Dermis blood vessel endothelial cell (primary cell): ENCODE measurements at regions not wholly inside any gene's neighbourhood (a gene's known extent, or its start where the extent isn't known, plus 50 kb on each side); places are given as distances from the start of the nearest gene placed in this dataset.
"Not testable (repeated sequence)": the region's sequence is repeated elsewhere in the genome, so short reads cannot be mapped to it uniquely, and the experiment has no call there.

Experiments
- DNase-seq: peaks from one replicate; pipeline ENCODE4 v3.0.0; 2010

DNA sequence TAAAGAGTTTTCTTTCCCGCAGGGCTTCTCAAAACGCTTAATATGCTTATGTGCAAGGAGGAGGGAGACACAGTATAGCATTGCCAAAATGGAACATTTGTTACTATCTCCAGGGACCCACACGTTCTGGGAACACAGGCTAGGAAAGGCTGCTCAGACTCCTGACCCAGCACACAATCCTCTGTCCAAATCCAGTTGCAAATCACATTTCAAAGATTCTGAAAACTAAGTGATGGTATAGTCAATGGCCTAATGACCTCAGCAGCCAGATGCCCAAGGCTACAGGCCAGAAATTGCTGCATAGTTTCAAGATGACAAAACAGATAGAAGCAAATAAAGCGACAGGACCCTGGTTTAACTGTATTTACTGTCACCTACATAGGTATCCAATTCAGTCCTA is 97.0 kb upstream of the GRIP1 start:
- no peak for DNase-seq

DNA sequence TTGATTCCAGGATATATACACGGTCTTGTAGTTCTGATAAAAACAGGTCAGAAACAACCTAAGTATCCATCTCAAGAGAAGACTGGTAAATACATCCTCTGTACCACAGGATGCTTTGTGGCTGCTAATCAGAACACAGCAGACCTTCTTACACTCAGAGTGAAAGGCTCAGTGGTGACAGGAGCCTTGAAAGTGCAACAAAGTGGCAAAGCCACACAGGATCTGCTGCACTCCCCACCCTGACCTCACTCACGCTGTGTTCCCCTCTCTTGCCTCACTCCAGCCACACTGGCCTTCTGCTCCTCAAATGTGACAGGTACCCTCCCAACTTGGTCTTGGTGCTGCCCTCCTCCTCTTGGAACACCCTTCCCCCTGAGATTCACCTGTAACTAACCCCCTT is 98.1 kb upstream of the GRIP1 start:
- no peak for DNase-seq

DNA sequence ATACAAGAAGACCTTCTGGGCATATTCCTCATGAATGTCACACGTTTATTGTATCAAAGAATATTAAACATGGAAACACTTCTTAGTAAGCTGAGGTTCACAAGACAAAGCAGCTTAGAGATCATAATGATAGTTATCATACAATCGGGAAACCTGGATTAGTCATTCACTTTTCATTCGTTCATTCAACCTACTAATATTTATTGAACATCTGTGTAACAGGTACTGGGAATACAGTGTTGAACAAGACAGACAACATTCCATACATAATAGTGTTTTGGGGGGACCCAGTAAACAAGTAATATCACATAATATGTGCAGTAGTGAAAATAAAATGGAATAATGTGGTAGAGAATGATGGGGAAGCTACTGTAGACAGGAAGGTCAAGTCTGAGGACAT is 100.6 kb upstream of the GRIP1 start:
- no peak for DNase-seq

DNA sequence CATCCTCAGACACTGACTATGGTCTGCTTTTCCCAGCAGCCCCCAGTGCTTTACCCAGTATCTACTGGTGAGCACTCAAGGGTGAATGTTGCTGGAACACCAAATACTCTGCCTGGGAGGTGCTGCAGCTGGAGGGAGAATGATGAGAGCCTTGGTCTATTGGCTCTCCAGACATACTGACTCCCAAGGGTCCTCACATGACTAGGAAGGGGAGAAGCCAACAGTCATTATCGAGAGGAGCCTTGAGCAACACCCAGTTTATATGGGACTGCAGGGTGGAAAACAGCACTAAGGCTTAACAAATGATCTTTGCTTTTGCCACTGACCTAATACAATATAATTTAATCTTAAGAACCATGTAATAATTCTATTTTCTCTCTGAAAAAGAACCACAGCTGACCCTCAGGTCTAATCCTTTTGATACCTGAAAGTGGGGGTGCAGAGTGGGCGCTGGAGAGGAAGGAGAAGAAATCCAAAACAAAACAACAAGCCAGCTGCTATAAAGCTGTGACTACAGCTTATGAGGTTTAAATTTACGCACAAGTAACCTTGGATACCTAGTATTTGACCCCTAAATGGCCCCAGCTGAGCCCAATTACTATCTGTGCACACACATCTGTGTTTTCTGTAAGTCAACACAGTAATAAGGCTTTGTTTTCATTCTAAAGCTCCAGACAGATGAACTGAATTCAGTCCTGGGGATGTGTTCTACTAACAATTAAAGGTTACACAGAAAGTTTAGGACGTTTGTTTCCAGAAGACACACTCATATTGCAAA is 107.8 kb upstream of the GRIP1 start:
- DNase-seq = no peak

DNA sequence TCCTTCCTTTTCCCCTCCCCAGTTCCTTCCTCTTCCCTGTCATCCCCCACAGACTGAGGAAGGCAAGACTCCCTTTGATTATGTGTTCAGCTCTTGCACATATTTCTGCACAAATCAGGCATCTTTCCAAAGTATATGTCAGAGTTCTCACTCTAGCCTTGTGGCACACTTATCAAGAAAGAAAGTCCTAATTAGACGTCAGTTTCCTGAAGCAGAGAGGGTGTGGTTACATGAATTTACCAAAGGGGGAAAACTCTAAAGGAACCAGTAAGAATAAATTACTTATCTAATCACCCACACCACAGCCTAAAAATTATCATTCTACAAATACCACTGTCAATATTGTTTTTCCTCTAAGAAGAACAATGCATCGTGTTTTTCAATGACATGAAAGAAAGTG is 120.7 kb upstream of the GRIP1 start:
- DNase-seq = no peak

DNA sequence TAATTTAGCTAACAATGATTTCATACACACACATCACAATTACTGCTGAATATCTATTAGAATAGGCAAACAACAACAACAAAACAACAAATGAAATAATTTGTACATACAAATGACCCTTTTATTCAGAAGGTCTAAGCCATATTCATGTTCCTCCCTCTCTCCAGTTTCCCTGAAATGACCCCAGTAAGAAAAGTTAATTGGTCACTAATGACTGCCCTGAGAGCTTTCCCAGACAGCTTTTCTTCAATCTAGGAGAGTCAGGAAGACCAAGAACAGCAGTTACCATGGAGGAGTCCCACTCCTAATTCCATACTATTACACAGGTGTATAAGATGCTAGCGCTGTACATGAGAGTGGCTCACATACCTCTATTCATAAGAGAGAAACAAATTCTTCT is 121.2 kb upstream of the GRIP1 start:
- no peak for DNase-seq

DNA sequence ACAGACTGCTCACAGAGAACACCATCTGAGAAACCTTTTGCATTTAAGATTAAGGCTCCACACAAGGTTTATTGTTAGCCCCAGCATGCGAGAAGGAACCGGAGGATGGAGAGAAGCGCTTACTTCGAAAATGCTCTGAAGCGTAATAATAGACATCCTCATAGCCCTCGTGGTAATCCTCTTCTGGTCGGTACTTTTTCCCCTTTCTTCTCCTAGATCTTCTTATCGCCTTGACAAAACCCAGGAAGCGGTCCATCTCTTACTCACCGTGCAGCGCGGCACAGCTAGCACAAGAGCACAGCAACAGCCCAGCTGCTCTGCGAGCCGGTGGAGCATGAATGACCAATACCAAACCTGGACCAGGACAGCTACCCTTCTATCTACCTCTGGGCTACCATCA is 125.1 kb upstream of the GRIP1 start:
- DNase-seq = no peak

DNA sequence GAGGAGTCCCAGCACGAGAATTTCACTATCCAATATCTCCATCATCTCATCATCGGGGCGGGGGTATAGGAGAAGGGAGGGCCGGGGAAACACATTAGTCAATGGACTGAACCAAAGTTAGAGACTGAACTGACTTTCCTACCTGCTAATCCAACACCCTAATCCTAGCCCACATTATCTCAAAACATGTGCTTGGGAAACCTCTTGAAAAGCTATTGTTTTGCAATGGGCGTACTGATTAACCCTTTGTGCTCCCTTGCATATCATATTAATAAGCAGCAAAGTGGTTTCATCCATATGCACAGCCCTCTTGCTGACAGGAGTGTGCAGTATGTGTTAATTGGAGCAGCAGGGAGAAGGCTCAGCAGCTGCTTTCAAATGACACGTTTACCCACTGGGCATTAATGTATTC is 125.7 kb upstream of the GRIP1 start:
- no peak for DNase-seq

DNA sequence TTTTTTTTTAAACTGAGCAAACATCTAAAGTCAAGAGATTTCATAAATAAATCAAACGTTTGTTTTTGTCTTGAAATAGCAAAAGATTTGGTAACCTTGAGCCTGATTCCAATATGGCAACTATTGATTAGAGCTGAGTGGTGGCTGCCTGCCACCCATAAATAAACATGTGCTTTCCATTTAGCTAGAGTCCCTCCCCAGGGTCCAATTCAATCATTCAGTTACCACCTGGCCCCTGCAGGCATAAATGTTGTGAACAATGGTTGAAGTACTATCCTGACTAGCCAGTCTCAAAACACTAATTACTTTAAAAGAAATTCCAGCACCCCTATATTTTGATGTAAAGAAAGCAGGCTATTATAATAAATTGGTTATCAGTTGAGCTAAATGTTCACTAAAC is 129.7 kb upstream of the GRIP1 start:
- no peak for DNase-seq

DNA sequence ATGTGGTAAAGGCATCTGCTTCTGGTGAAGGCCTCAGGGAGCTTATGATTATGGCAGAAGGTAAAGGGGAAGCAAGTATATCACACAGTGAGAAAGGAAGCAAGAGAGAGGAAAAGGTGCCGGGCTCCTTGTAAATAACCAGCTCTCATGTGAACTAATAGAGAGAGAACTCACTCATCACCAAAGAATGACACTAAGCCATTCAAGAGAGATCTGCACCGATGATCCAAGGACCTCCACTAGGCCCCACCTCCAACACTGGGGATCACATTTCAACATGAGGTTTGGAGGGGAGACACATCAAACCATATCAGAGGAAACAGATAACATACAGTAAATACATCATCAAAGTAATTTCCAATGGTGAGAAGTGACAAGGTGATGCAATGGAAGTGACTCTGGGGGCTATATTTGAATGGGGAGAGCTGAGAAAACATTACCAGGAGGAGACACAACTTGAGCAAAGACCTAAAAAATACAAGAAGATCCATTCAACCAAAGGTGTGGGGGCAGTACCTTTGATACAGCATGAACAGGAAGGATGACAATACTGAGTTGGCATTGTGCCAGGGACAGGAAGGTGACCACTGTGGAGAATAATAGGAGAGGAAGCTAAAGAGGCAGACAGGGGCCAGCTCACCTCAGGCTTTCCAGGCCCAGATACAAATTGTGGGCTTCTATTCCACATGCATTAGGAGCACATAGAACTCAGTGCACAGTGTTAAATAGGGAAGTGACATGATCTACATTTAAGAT is 134.4 kb upstream of the GRIP1 start:
- DNase-seq = peak; percentile 2

DNA sequence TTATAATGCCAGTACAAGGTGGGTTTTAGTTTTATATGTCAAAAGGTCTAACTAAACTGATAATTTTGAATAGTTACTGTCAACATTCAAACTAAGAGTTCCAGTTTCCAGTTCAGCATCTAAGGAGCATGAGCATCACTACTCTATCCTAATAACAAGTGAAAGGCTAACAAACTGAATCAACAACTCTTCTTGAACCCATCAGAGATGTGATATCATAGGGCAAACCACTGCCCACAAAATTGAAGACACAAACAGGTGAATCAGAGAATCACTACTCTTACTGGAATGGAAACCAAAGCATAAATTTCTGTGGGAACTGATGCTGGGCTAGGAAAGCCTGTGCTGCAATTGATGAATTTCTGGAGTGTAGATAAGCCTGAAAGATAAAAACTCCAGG is 140.7 kb upstream of the GRIP1 start:
- DNase-seq = no peak

DNA sequence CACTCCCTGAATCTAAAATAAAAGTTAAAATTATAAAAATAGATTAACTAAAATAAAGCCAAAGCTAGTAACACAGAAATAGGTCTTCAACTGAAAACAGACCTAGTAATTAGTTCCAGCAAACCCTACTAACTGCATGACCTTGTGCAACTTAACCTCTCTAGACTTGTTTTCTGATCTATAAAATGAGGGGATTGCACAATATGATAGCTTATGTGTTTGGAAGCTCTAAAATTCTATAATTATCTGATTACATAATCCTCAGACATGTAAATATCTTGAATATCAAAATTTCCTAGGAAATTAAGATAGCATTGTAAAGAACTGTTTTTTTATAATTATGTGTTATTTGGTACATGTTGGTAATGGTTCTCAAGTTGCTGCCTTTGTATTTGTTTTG is 144.1 kb upstream of the GRIP1 start:
- no peak for DNase-seq

DNA sequence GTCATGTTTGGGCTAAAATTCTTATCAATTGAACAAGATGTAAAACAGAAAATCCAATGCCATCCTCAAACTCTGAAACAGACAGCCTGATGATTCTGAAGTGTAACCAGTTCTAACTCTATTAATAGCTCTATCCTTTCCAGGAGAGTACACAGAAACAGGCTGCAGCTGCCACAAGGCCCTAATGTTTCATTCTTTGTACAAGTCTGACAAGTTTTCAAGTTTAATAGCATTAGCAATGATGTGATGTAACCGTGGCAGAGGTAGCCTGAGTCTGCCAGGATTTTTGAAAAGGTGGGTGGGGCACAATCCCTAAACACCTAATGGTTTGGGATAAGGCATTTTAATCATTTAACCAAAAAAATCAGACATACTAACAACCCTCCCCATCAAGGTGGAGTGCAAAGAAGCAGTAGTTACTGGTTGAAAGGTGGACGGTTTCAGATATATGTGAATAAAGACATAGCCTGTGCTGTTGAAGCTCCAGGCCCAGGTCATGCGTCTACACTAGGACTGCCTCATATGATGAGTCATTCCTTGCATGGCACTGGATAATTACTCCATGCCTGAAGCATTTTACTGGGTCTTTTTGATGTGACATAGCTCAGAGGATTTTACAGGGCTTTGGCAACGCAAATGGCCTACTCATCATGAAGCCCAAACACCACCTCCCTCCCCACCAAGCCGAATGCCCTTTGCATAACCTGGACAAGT is 145.1 kb upstream of the GRIP1 start:
- DNase-seq = no peak

DNA sequence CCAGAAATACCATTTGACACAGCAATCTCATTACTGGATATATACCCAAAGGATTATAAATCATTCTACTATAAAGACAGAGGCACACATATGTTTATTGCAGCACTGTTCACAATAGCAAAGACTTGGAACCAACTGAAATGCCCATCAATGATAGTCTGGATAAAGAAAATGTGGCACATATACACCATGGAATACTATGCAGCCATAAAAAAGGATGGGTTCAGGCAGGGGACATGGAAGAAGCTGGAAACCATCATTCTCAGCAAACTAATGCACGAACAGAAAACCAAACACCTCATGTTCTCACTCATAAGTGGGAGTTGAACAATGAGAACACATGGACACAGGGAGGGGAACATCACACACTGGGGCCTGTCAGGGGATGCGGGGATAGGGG is 147.0 kb upstream of the GRIP1 start:
- DNase-seq = not testable (repeated sequence)

DNA sequence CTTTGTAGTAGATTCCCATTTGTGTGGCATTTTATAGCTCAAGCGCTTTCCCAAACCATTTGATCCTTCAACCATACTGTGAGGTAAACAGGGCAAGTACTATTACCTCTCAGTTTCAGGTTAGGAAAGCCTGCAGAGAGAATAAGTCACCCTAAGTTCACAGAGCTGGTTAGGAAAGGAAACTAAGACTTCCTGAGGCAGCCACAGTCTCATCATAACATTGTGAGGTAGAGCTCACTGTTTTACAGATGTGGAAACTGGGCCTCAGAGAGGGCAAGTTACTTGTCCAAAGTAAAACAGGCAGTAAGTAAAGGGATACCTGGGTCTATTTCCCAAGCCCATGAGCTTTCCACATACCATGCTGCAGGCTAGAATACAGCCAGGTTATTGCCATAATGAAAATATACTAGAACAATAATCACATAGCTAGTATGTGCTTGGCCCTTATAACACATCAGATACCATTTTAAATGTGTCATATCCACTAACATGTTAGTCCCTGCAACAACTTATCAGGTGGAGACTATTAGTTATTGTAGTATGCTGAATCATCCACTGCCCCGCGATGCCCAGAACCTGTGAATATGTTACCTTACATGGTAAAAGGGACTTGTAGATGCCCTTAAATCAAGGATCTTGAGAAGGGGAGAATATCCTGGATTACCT is 150.9 kb upstream of the GRIP1 start:
- no peak for DNase-seq

DNA sequence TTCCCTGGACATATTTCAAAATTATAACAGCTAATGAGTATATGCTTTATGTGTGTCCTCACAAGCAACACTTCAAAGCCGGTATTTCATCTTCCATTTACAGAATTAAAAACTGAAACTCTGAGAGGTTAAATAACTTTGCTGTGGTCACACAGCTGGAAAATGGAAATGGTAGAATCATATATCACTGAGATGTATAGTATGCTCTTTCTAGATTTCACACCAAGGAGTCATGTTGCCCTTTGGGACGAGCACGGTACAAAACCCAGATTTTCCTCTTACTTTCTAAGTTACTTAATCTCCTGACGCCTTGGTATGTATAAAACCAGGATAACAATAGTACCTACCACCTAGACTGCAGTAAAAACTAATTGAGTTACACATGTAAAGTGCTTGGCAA is 152.6 kb upstream of the GRIP1 start:
- DNase-seq = no peak

DNA sequence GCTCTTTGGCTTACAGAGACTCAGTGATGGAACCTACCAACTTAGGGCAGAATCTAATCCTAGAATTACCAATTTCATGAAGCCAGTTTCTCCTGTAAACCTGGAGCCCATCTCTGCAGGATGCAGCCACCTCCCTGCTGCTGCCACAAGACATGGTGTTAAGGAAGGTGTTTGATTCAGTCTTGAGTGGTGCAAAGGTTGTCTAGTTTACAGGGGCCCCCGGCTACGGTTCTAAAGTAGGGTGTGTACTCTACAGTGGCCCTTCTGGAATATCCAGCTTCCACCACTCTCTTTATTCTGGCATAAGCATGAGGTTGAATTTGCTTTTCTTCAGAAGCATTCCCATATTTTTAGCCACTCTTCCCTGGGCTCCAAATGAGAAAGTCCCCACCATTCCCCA is 154.1 kb upstream of the GRIP1 start:
- no peak for DNase-seq

DNA sequence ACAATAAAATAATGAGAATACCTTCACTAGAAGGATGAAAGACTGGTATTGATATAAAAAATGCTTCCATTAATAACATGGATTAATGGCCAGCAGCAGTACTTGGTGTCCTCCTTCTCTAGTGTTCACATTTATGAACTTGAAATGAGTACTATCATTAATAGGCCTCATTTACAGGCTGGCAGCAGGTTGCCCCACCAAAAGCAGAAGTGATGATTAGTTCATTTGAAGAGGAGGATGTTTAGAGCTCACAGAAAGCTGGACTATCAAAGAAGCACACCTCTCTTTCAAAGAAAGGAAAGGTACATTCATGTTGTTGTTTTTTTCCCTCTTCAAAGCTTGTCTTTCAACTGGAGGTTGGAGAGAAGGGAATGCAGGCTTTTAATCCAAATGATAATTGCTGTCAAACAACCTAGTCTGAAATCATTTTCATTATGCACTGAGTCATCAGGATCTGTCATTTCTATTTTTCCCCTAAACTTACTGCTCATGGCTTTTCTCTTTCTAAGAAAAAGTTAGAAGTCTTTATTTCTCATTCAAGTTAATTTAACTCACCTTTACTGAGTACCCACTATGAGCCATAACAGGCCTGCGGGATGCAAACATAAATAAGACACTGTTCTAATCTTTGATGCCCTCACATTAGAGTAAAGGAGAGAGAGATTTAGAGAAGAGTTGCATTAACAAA is 157.9 kb upstream of the GRIP1 start:
- DNase-seq = no peak

DNA sequence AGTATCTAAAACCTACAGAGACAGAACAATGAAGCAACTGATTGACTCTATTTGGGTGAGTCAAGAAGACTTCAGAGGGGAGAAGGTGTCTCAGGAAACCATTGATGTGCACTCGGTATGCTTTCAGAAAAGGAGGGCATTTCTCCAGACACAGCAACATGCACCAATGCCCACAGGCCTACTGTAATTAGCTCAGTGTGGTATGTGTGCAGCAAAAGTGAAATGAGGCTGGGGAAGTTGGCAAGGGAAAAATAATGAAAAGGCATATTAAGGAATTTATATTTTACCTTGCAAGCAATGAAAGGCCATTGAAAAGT is 158.4 kb upstream of the GRIP1 start:
- no peak for DNase-seq

DNA sequence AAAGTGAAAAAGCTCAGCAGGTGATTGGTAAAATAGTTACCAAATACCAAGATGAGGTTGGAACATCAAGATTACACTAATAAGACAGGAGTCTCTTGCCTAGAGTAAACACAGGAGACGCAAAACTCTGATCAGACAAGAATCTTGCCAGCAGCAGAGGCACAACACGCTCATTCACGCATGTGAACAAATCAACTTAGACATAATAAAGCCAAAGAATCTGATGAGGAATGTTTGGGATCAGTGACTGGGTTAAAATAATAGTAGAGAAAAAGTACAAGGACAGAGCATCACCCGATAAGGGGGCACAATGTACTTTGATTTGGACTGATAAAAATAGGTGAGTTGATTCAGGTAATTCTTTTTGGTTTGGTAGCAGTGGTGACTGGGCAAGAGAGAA is 159.5 kb upstream of the GRIP1 start:
- DNase-seq = no peak

DNA sequence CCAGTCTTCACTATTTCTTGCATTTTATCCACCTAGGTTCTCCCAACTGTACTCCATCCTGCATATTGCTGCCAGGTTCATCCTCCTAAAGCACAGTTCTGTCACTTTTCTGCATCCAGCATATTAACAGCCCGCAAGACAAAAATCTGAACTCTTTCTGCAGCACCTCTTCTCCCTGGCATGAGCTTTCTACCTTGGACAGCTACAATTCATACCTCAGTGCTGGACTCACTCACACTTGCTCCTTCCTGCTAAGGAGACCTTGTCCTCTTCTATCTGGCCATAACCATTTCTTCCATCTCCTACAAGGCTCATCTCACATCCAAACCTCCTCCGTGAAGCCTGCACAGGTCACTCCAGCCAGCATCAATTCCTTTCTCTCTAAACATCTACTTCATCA is 170.1 kb upstream of the GRIP1 start:
- no peak for DNase-seq

DNA sequence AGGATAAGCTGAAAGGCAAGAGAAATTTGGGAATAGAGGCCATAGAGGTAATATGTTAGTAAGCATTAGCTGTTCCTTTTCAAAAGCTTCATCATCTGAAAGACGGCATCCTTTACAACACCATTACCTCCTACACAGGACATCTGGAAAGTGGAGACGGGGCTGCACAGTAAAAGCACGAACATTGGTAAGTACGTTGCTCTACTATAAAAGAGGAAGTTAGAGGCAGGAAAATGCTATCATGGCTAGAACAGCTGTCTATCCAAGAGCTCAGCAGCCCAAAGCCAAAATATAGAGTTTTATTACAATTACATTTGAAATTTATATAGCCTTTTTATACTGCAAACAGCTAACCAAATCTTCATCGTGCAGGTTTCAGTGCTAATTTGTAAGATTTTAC is 172.3 kb upstream of the GRIP1 start:
- no peak for DNase-seq

DNA sequence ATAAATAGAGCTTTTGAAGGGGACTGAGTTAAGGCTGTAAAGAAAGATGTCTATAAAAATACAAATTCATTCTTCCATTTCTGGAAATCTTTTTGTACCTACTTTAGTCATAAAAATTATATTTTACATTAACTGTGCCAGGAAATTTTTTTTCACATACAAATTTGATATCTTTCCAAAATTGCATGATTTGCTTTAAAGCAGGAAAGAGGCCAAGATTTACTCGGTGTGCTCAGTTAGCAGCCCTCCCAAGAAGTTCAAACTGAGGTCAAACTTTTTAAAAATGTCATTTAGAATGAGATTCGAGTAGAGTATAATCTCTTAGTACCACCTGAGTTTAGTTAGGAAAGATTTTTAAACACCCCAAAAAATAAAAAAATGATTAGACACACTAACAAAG is 173.2 kb upstream of the GRIP1 start:
- DNase-seq = no peak
